ENCODE measurements at regions not wholly inside any gene's neighbourhood (a gene's known extent, or its start where the extent isn't known, plus 50 kb on each side); places are given as distances from the start of the nearest gene placed in this dataset.

DNA sequence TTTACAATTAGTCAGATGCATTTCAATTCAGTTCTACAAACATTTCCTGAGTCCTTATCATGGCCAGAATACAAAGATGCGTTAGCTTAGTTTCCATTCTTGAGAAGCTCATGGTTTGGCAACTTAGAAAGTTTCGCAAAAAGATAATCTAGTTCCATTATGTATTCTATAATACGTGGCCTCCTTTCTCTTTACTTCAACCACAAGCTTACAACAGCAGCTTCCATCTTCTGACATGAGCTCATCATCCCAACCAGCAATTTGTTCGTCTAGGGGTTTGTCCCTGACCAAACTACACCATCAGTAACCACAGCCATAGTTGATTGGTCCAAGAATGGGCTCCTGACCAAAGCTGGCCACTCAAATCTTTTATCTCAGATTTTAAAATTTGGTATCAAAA, 267.6 kb upstream of the TBC1D5 start:
- TF ChIP-seq, protein P1, sequence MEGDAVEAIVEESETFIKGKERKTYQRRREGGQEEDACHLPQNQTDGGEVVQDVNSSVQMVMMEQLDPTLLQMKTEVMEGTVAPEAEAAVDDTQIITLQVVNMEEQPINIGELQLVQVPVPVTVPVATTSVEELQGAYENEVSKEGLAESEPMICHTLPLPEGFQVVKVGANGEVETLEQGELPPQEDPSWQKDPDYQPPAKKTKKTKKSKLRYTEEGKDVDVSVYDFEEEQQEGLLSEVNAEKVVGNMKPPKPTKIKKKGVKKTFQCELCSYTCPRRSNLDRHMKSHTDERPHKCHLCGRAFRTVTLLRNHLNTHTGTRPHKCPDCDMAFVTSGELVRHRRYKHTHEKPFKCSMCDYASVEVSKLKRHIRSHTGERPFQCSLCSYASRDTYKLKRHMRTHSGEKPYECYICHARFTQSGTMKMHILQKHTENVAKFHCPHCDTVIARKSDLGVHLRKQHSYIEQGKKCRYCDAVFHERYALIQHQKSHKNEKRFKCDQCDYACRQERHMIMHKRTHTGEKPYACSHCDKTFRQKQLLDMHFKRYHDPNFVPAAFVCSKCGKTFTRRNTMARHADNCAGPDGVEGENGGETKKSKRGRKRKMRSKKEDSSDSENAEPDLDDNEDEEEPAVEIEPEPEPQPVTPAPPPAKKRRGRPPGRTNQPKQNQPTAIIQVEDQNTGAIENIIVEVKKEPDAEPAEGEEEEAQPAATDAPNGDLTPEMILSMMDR (IDR thresholded peaks at IDR 0.05): no peak
- TF ChIP-seq POLR2A (IDR thresholded peaks at IDR 0.05): no peak
- no peak for TF ChIP-seq POLR2AphosphoS5 (IDR thresholded peaks at IDR 0.05)
- no peak for TF ChIP-seq EP300 (IDR thresholded peaks at IDR 0.05)

Data from stomach (tissue), 4 donors.